ENCODE measurements at regions not wholly inside any gene's neighbourhood (a gene's known extent, or its start where the extent isn't known, plus 50 kb on each side); places are given as distances from the start of the nearest gene placed in this dataset.

- TF ChIP-seq EGR1 (IDR thresholded peaks at IDR 0.05) (no peak), REST (IDR thresholded peaks at IDR 0.05; ENCODE audit: low read depth) (no peak), YY1 (IDR thresholded peaks at IDR 0.05; ENCODE audit: low read depth) (no peak), TAF1 (IDR thresholded peaks at IDR 0.05; ENCODE audit: low read depth) (no peak), TCF12 (IDR thresholded peaks at IDR 0.05; ENCODE audit: low read depth) (no peak)
Measured at GRCh38 chr5:5755888-5756287, 333.4 kb downstream of the ICE1 start.
